ENCODE measurements at regions not wholly inside any gene's neighbourhood (a gene's known extent, or its start where the extent isn't known, plus 50 kb on each side); places are given as distances from the start of the nearest gene placed in this dataset.

GRCh38 chr14:104331871-104332605 is 193.7 kb downstream of the KIF26A start:
- peaks cover 11% of the 10 kb centered on the region for H3K27me3 Mint-ChIP-seq (ENCODE audit: low read depth, poor library complexity)
- no peak overlapping the region for H3K4me3 Mint-ChIP-seq
- H3K9me3 Mint-ChIP-seq: peaks cover 30% of the 10 kb centered on the region
- no peaks in the 10 kb centered on the region for H3K4me1 Mint-ChIP-seq
- no peaks in the 10 kb centered on the region for H3K36me3 Mint-ChIP-seq (ENCODE audit: low read depth)
- TF ChIP-seq CTCF (IDR thresholded peaks at IDR 0.05): no peak
- H3K27ac Mint-ChIP-seq: no peak overlapping the region
- no peak for DNase-seq

GRCh38 chr14:104332634-104333270 is 194.4 kb downstream of the KIF26A start:
- no peak for TF ChIP-seq CTCF (IDR thresholded peaks at IDR 0.05)
- H3K4me3 Mint-ChIP-seq: no peak overlapping the region
- no peak for DNase-seq
- H3K4me1 Mint-ChIP-seq: no peaks in the 10 kb centered on the region
- H3K9me3 Mint-ChIP-seq: peaks cover 30% of the 10 kb centered on the region
- peaks cover 11% of the 10 kb centered on the region for H3K27me3 Mint-ChIP-seq (ENCODE audit: low read depth, poor library complexity)
- H3K36me3 Mint-ChIP-seq (ENCODE audit: low read depth): no peaks in the 10 kb centered on the region
- no peak overlapping the region for H3K27ac Mint-ChIP-seq

- Mint-ChIP-seq H3K4me1 (no peaks in the 10 kb centered on the region), H3K36me3 (ENCODE audit: low read depth) (no peaks in the 10 kb centered on the region), H3K27me3 (ENCODE audit: low read depth, poor library complexity) (peaks cover 14% of the 10 kb centered on the region), H3K9me3 (peaks cover 34% of the 10 kb centered on the region), H3K4me3 (no peak overlapping the region), H3K27ac (no peak overlapping the region)
- DNase-seq: no peak
- no peak for TF ChIP-seq CTCF (IDR thresholded peaks at IDR 0.05)
Observed at GRCh38 chr14:104333646-104334423, 195.4 kb downstream of the KIF26A start.

GRCh38 chr14:104334424-104335161 is 196.2 kb downstream of the KIF26A start:
- H3K4me3 Mint-ChIP-seq: no peak overlapping the region

GRCh38 chr14:104335176-104335575 is 196.8 kb downstream of the KIF26A start:
- Mint-ChIP-seq H3K9me3 (peaks cover 28% of the 10 kb centered on the region), H3K36me3 (ENCODE audit: low read depth) (no peaks in the 10 kb centered on the region), H3K27ac (no peak overlapping the region), H3K27me3 (ENCODE audit: low read depth, poor library complexity) (peaks cover 25% of the 10 kb centered on the region), H3K4me3 (no peak overlapping the region), H3K4me1 (no peaks in the 10 kb centered on the region)
- no peak for DNase-seq
- no peak for TF ChIP-seq CTCF (IDR thresholded peaks at IDR 0.05)

More at GRCh38 chr14:104334424-104335161, 196.2 kb downstream of the KIF26A start:
- Mint-ChIP-seq H3K36me3 (ENCODE audit: low read depth) (no peaks in the 10 kb centered on the region), H3K4me1 (no peaks in the 10 kb centered on the region), H3K27me3 (ENCODE audit: low read depth, poor library complexity) (peaks cover 20% of the 10 kb centered on the region), H3K9me3 (peaks cover 32% of the 10 kb centered on the region), H3K27ac (no peak overlapping the region)
- DNase-seq: no peak
- no peak for TF ChIP-seq CTCF (IDR thresholded peaks at IDR 0.05)
